ENCODE measurements at regions not wholly inside any gene's neighbourhood (a gene's known extent, or its start where the extent isn't known, plus 50 kb on each side); places are given as distances from the start of the nearest gene placed in this dataset.
A peak's percentile ranks its signal among the peaks of the same experiment; 100 is the strongest.

DNA sequence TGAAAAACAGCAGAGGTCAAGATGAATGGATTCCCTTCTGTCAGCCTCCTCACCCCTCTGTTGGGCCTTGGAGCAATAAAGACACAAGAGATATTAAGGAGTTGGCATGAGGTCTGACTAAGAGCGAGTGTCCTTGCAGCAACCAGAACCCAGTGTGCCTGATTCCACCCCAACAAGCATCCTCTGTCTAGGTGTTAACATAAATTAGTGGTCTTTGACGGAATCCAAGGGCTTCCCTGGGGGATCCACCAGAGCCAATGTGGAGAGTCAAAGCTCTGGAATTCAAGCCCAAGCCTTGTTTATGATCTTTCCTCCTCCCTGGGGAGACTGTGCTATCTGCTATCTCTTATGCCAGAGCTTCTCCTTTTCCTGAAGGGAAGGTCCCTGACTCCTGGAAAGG lies 128.1 kb upstream of the SMIM23 start:
- ATAC-seq: no peak

DNA sequence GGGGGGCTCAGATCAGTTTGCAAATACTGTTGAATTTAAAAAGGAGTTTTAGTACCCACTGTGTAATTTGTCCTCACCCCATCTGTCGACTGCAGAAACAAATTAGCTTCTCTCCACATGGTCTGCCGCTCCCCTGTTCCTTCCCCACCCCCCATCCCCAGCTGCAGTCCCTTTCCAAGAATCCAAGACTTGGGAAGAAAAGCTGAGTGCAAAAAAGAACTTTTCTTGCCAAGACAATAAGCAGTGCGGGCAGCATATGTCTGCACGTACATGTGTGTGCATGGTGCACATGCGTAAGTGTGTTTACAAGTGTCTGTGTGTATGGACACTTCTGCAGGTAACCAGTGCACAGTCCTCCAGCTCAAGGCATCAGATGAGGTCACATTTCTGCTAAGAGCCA lies 125.7 kb upstream of the SMIM23 start:
- ATAC-seq: no peak

DNA sequence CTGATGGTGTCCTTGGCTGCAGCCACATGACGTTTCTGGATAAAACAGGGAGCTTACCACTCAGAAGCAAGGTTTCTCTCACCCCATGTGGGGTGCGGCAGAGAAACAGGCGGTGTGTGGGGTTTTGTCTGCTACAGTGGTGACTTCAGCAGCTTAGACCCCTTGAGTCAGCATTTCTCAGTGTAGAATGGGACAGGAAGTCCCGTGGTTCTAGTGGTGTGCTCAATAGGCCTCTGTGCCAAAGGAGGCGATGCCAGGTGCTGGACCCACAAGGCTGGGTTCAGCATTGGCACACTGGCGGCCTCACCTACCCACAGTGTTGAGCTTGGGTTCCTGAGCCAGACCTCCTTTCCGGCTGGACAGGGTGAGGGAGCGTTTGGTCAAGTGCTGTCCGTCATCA lies 125.2 kb upstream of the SMIM23 start:
- no peak for ATAC-seq

DNA sequence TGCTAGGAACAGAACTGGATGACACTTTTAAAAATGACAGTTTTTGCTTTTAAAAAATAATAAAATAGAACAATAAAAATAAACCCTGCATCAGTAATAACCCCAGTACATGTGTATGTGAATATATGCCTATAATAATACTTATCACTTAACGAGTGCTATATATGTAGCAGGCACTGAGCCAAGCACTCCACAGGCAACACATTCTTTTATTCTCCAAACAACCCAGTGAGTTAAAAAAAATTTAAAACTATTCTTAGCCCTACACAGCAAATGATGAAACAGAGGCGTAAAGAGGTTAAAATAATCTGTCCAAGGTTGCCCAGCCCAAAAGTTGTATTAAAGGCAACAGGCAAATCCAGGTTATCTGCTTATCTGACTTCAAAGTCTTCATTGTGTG lies 124.5 kb upstream of the SMIM23 start:
- no peak for ATAC-seq

GRCh38 chr5:171663311-171664085 lies 122.1 kb upstream of the SMIM23 start:
- ATAC-seq: no peak

DNA sequence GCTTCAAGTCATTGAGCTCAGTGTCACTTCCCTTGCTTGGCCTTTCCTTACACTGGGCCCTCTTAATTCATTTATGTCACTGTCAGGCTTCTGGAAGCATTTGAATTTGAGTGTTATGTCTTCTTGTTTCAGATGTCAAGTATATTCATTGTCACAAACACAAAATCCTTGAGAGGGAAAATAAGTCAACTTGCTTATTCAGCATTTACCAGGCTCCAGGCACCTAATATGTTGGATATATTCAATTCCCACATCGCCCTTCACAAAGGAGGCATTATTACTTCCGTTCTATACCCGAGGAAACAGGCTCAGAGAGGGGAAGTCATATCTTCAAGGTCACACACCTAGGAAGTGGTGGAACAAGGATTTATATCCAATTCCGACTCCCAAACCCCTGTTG lies 121.1 kb upstream of the SMIM23 start:
- ATAC-seq: no peak

GRCh38 chr5:171666815-171667214 lies 118.8 kb upstream of the SMIM23 start:
- no peak for ATAC-seq

GRCh38 chr5:171667341-171668096 lies 118.1 kb upstream of the SMIM23 start:
- ATAC-seq: peak; percentile 85

GRCh38 chr5:171668097-171668412 lies 117.6 kb upstream of the SMIM23 start:
- no peak for ATAC-seq

DNA sequence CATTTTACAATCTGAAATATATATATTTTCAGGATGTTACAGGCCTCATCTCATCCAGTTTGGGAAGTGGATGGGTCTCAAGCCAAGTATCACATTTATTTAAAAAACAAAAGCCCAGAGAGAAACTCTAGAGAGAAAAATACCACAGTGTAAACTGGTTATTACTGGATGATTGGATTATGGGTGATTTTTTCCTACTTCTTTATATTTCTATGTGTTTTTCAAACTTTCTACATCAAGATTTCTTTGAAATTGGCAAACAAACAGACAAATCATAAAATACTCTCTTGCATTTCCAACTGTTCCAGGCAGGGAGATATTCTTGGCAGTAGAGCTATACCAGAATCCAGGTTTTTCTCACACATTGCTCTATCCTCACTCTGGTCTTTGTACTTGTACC lies 116.0 kb upstream of the SMIM23 start:
- ATAC-seq: no peak

DNA sequence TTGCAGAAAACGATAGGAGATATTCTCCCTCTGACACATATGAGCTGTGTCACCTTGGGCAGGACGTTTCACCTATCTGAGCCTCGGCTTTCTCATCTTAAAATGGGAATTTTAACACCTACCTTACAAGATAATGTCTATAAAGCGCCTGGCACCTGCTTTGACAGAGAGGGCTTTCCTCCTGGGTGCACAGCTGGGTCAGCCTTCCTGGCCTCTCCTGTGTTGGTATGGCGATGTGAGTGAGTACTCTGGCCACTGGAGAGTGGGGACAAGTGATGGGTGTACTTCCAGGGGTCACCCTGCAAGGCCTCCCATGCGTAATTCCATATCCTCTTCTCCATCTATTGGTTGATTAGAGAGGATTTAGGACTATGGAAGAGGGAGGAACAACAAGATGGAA lies 113.1 kb upstream of the SMIM23 start:
- no peak for ATAC-seq

DNA sequence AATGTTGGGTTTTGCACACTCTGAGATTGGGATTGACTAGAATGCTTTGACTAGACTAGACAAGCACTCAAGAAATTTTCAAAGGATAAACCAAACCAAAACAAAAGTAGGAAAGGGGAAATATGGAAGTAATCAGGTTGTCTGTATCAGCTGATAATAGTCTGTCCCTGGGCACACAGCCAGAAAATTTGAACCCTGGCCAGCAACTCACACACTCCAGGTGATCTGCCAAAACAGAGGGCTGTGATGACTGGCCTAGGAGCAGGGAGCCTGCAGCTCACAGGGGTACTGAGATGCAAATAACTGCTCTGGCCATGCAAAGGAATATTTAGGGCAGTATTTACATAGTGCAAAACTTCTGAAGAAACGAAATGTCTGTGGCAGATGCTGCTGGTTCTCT lies 112.3 kb upstream of the SMIM23 start:
- ATAC-seq: no peak

- no peak for ATAC-seq
These were observed 111.8 kb upstream of the SMIM23 start for GRCh38 chr5:171673840-171674239.

DNA sequence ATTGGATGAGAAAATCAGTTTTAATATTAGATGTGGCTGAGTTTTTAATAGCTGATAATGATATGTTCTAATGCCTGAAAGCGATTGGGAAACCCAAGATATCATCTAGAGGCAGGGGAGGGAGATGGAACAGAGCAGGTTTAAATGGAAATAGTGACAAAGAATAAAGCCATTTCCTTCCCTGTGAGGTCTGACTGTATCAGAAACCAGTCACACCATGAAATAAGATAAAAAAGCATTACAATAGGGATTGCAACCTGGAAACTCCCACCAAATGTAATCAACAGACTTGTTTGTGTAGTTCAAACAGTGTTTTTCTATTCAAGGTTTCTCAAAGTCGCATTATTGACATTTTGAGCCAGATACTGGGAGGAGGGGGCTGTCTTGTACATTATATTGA lies 110.1 kb upstream of the SMIM23 start:
- no peak for ATAC-seq

- no peak for ATAC-seq
These were observed 109.2 kb upstream of the SMIM23 start for GRCh38 chr5:171676286-171676944.

DNA sequence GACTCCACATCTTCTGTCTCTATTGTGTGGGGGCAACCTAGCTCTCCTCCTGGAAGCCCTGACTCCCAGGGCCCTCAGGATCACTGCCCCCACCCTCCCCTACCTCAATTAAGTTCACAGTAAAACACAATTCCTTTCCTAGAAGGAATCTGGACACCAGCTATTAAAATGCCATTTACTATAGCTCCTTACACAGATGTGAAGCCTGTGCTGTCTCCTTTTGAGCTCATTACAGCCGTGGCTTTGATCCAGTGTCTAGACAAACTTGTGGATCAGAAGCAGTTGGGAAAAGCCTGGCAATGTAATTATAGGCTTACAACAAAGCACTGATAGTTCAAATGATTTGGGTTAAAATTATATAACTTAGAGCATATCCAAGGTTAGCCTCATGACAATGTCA lies 107.0 kb upstream of the SMIM23 start:
- no peak for ATAC-seq

DNA sequence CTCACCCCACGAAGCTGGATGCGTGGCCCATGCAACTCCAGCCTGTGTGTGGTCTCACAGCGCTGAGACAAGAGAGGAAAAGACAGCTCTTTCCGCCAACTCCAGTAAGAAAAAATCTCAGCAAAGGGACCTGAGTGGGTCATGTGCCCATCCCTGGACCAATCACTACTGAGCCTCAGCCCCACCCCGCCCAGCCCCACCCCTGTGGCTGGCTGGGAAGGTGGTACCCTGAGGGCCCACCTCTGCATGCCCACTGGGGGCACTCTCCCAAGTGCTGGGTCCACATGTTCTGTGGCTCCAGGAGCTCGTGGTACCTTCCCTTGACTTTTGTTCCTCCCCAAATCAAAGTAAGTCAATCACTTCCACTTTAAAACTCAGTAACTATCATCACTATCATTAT lies 105.1 kb upstream of the SMIM23 start:
- no peak for ATAC-seq

DNA sequence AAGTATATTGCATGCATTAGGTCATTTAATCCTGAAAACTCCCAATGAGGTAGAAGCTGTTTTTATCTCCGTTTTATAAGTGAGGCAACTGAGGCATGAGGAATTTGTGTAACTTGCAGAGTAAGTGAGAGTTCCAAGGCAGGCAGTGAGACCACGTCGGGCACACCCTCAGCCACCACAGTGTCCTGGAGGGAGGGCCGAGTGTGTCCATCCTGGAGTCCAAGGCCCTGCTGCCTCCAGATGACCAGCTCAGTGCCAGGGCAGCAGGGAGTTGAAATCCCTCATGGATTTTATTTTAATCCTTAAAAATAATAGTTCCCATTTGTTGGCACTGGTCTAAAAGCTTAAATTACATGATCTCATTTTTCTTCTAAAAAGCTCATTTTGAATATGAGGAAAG lies 104.6 kb upstream of the SMIM23 start:
- no peak for ATAC-seq

DNA sequence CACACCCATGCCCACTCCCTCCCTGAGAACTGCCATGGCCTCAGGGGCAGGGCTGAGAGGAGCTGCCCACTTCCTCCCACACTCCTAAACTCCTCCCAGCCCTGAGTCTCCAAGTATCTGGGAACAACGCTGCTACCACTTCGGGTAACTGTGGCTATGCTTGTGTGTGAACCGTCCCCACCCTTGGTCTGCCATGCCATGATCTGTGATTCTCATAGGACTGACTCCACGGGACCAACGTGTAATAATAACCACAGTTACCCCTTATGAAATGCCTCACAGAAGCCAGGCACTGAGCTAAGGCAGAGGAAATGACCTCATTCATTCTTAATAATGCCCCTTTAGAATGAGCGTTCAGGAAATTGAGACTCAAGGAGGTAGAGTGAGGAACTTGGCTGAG lies 103.9 kb upstream of the SMIM23 start:
- no peak for ATAC-seq

DNA sequence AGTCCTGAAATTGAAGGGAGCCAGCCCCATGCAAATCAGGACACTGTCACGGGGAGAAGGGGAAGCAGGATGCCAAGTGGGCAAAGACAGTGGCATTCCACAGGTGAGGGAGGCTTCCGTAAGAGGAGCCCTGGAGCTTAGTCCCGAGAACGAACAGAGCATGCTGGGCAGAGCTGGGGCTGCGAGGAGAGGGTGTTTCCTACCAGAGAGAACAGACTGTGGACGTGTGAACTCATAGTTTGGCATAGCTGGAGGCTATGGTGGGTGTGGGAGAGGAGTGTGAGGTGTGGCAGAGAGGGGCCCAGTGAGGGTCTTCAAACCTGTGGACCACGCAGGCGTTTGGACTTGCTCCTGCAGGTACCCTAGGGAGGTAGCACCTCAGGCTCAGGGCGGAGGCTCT lies 102.8 kb upstream of the SMIM23 start:
- no peak for ATAC-seq

DNA sequence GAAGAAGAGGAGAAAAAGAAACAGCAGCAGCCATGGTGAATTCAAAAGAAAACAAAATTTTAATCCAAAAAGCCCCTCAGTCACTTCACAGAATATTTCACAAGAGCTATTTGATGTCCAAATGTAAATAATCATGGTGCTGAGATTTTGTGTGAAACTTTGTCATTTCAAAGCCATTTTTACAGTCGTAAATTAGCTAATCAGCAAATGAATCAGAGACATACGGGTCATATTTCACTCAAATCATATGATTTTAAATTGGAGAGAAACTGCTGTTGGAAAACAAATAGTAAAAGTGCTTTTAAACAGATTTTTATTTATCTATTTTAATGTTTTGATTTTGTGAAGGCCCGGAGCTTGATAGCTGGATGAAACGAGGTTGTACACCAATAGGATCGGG lies 101.4 kb upstream of the SMIM23 start:
- ATAC-seq: no peak

DNA sequence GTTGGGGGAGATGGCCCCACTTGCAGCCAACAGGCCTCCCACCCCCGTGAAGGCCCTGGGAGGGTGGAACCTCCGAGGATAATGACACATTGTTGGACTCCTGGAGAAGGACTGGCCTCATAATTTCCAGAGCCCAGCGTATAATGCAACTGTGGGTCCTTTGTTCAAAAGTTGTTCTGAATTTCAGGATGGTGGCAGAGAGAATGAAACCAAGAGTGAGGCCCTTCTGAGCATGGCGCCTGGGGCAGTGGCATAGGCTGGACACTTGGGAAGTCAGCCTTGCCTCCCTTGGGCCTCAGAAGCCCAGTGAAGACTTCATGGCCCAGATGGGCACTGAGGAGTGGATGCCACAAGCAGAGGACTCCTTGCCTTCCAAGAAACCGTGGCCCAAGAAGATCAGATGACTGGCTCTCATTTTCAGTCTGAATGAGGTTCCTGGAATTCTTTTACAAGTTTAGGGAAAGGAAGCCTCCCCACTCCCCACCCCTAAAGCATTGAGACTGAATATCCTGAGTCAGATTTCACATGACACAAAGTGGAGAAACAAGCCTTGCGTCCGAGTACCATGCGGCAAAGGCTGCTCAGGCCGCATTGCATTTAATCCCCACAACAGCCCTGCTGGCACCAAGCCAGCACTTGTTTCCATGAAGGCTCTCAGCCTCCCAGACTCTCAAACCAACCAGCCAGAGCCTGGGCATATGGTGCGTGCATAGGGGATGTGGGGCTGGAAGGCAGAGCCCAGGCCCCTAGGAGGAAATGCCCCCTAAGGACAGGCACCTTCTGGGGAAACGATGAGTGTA lies 96.7 kb upstream of the SMIM23 start:
- ATAC-seq: no peak

- ATAC-seq: no peak
These were observed 95.7 kb upstream of the SMIM23 start for GRCh38 chr5:171689853-171690417.

All from esophagus mucosa (tissue), 1 donor.